DMS153 treated with DMSO at 0.1 percent for 48 hours (cell line): ENCODE measurements at regions not wholly inside any gene's neighbourhood (a gene's known extent, or its start where the extent isn't known, plus 50 kb on each side); places are given as distances from the start of the nearest gene placed in this dataset.

Experiments
- DNase-seq: peaks from one replicate; lab custom pipeline; 2025; ENCODE audit not compliant: unreplicated experiment; lab: John Stamatoyannopoulos, UW

DNA sequence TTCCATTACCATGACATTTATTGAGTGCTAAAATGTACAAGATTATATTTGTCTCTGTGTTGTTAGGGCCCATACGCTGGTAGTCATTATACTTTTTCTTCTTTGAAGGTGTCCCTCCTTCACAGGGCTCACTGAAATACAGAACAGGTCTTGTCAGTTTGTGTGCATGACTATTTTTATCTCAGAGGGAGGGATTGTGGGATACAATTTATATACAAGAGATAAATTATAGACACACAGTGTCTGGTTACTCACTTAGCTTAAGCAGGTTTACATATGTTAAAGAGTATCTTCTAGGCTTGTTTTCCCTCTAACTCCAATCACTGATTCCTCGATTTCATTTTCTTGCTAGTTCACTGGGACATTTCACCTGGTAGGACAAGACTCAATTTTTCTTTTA lies 143.3 kb upstream of the GUCY1A1 start:
- no peak for DNase-seq

GRCh38 chr4:155522201-155522600 lies 144.4 kb upstream of the GUCY1A1 start:
- DNase-seq: no peak

DNA sequence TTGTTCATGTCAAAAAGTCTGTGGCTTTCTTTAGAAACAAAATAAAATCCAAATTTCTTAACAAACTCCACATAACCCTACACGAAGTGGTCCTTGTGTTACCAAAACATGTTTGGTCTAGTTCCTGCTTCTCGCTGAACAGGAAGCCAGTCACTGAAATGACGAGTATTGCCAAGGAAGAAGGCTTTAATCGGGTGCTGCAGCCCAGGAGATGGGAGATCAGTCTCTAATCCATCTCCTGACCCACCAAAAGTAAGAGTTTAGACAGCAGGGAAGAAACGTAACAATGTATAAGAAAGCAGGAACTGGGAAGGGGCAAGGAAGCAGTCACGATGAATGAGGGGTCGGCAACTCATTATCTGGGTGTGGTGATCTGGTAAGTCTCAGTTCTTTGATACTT lies 144.6 kb upstream of the MAP9 start:
- DNase-seq: no peak

GRCh38 chr4:155515444-155516075 lies 138.8 kb upstream of the MAP9 start:
- DNase-seq: no peak

GRCh38 chr4:155514628-155515027 lies 137.9 kb upstream of the MAP9 start:
- no peak for DNase-seq

- no peak for DNase-seq
Observed at GRCh38 chr4:155512817-155513216, 136.1 kb upstream of the MAP9 start.

DNA sequence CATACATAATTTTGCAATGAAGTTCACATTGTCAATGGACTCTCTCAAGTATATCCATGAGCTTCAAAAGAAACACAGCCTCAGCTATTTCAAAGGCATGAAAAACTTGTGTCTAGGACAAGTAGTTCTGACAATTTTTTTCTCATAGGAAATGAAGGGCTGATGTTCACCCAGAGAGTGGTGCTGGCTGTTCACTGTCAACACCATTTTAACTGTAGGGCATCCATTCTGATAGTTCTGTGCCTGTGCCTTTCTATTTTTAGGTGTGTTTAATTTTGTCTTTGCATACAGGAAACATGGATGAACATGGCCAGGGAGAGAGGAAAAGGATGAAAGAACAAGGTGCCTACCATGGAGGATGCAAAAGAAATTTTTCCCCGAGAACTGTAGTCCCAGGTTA lies 135.3 kb upstream of the MAP9 start:
- DNase-seq: no peak

DNA sequence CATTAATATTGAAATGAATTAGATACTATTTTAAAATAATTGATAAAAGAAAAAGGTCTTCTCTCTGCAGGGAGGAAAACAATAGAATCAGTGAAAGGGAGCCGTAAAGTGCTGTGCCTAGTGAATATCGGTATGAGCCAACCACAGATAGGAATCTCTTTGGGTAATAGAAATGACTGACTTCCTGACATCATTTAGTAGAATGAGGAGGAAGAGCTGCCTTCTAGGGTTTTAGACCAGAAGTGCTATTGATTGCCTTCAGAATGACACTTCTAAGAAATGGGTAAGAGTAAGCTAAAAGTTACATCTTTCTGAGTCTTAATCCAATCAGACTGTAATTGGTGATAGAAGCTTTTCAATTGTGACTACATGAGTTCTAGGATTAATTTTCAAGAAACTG lies 134.0 kb upstream of the MAP9 start:
- DNase-seq: no peak

DNA sequence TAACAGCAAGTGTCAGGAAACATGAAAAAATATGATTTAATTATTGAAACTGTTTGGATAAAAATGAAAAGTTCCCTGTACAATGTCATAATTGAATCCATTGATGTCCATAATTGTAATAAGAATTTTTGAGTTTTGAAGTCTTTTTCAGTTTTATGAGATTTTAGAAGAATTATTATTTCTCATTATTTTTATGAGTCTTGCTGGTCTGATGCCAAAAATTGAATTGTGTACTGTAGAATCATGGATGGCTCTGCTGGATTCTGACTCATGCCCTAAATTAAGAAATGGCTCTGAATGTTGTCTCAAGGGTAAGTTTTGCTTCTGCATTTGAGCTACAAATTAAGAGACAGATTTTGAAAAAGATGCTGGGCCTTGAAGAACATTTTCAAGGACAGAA lies 132.8 kb upstream of the MAP9 start:
- no peak for DNase-seq

DNA sequence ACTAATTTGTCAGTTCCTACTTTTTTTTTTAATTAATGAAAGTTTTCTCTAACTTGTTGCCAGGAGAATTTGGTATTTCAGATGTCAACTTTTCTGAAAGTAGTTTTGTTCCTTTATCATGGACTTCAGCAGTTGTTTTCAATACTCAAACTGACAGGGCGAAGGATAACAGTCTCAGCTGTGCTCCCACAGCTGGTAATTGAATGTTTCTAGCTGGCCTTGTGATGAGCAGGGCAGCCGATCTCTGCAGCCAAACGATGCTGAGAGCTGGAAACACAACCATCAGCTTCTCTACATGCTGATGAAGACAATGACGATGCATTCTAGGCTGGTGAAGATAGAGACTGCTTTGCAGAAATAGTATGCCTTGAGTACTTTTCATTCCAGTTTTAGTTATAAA lies 130.0 kb upstream of the MAP9 start:
- DNase-seq: no peak

DNA sequence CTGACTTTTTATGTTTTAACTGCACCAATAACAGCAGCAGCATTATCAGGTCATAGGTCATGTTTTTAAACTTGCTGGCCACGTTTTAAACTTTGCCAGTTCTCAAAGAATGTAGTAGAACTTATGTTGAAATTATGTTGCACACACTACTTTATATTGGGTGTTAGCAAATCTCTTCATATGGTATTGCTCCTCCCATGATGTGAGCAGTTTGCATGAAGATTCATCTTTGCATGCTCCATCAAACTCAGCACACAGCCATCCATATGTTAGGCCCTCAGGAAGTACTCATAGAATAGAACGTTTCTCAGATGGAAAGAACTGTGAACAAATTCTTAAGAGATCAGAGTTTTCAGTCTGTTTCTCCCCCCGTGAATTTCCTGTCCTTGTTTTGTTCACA lies 128.6 kb upstream of the MAP9 start:
- DNase-seq: no peak

DNA sequence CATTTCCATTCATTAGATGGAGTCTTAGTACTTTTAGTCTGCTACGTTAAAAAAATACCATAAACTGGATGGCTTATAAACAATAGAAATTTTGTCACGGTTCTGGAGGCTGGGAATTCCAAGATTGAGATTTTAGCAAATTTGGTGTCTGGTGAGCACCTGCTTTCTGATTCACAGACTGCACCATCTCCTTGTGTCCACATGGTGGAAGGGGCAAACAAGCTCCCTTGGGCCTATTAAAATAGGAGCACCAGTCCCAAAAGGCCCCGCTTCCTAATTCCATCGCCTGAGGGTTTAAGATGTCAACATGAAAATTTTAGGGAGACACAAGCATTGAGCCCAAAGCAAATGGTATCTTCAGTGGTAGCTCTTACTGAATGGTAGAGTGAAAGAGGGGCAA lies 120.5 kb upstream of the MAP9 start:
- no peak for DNase-seq

DNA sequence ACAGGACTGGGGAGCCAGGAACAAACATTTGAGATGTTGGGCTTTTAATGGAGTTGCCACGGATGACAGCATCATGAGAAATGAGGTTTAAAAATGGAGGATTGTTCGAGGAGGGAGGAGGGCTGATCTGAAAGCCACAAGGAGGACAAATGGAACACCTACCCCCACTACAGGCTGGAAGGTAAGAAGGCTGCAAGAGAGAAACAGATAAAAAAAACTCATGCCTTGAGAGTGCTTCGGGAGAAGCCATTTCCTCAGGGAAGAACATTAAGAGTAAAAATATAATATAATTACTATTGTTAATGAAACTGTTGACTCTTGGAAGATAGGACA lies 119.5 kb upstream of the MAP9 start:
- no peak for DNase-seq

GRCh38 chr4:155495572-155496293 lies 119.0 kb upstream of the MAP9 start:
- no peak for DNase-seq

DNA sequence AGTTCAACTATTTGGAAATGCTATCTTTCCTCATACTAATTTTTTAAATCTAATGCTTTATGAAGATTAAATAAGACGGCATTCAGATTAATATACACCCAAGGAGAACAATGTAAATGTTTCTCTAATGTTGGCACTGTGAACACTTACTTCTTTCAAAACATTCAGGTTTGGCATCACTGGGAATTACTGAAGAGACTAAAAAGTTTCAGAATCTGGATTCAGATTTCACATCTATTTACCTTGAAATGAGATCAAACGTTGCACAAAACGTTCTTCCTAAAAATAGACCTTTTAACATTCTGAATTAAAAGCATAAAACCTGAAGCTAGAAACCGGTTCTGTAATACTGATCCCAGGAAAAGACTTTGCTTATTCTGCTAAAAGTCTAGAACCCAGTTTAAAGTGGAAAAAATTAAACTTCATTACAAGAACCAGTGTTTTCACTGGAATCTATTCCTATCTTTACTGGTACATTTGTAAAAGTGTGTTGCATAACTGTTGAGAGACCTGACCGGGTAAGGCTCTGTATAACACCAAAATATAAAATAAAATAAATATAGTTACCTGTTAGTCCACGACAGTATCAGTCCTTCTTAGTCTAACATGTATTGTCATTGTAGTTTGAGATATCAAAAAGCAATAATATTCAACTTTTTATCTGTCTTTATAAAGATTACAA lies 117.4 kb upstream of the MAP9 start:
- no peak for DNase-seq

GRCh38 chr4:155491336-155492120 lies 114.8 kb upstream of the MAP9 start:
- no peak for DNase-seq

- no peak for DNase-seq
Observed at GRCh38 chr4:155489271-155489670, 112.5 kb upstream of the MAP9 start.

- no peak for DNase-seq
Observed at GRCh38 chr4:155488691-155489090, 111.9 kb upstream of the MAP9 start.

DNA sequence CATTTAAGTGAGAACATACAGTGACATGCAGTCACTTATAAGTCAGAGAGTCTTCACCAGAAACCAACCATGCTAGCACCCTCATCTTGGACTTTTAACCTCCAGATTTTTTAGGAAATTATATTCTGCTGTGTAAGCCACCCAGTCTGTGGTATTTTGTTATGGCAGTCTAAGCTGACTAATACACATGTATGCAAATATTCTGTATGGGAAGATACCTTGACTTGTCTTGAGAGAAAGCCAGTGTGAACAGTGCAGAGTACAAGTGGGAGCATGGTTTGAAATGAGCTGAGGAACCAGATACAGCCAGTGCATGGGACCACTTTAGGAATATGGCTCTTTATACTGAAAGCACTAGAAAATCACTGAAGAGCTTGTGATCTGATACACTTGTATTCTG lies 110.4 kb upstream of the MAP9 start:
- no peak for DNase-seq

DNA sequence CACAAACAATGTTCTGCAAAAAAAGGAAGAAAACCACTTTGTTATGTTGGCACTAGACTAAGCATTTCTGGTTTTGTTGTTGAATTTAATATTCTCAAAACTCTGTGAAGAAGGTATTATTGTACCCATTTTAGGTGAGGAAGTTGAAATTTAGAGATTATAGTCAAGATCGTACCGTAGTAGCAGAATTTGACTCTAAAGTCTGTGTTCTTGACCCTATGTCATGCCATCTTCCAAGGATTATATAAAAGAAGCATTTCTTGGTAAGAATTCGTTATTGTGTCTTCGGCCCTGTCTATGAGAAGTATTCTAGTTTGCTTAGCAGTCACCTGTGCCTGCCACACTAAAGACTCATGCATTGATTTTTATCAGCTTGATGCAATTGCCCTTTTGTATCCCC lies 104.4 kb upstream of the MAP9 start:
- DNase-seq: no peak

DNA sequence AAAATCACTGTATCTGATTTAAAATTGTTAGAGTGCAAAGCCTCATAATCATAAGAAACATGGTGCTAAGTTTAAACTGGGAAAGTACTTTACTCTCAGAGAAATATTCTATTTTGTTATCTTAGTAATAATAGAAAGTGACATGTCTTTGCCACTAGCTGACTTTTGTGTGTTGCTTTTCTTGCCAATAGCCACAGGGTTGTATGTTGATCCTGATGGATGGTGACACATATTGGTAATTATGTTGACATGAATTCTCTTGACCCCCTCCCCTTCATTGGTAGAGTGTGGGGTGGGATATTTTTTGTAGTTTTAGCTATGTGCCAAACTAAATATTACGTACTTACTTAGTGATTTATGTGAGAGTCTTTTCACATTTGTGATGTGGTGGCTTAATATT lies 103.1 kb upstream of the MAP9 start:
- no peak for DNase-seq

DNA sequence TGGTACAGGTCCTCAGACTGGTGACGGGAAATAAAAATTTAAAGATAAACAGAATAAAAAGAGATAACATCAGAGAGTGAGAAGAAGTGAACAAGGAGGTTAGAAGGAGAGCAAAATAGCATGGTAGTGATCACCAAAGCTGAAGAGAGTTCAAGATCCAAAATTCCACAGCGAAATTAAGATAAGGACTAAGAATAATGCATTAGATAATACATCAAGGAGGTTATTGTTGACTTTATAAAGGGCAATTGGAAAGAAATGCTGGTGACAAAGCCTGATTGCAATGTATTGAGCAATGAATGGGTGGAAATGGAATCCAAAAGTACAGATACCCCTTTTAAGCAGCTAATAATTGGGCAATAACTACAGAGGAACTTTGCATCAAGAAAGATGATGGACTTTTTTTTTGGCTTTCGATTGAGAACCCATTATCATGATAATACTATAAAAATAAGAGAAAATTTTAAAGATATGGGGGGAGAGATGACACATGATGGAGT lies 101.6 kb upstream of the MAP9 start:
- DNase-seq: no peak
